Body of pancreas (tissue), 4 donors: ENCODE measurements at regions not wholly inside any gene's neighbourhood (a gene's known extent, or its start where the extent isn't known, plus 50 kb on each side); places are given as distances from the start of the nearest gene placed in this dataset.

ENCODE experiments used
- CTCF ChIP-seq, 7 experiments: fragments of 450-650 bp in 4 of 7; fragments of 200-600 bp in 3 of 7; sonication (generic) in 3 of 7; IDR thresholded peaks; one replicate each; pipeline ENCODE4 v1.5.1; 2016 to 2019; ENCODE audit warnings: antibody characterized with exemption in 7 of 7
- POLR2A ChIP-seq, 3 donors: fragments of 450-650 bp; IDR thresholded peaks; one replicate each; pipeline ENCODE4 v1.6.1; 2016; ENCODE audit warnings: antibody characterized with exemption in 3 of 3, mild to moderate bottlenecking in 2 of 3

- TF ChIP-seq POLR2A (IDR thresholded peaks at IDR 0.05) (no peak), CTCF (IDR thresholded peaks at IDR 0.05) (no peak)
These were observed 67.0 kb downstream of the SCN11A start for GRCh38 chr3:38984731-38985130.
